ENCODE measurements at regions not wholly inside any gene's neighbourhood (a gene's known extent, or its start where the extent isn't known, plus 50 kb on each side); places are given as distances from the start of the nearest gene placed in this dataset.

GRCh38 chr10:2913474-2913873, 153.9 kb upstream of the PFKP start:
- Histone ChIP-seq H3K9ac (ENCODE audit: low read depth in 1 of 2, low read length in 2 of 2) (no peak overlapping the region), H3K36me3 (ENCODE audit: control insufficient read depth in 4 of 4, insufficient read depth in 3 of 4, low read depth in 1 of 4, low read length in 3 of 4) (no peaks in the 10 kb centered on the region), H3K4me1 (ENCODE audit: control insufficient read depth in 4 of 4, insufficient read depth in 4 of 4, low read length in 3 of 4) (no peaks in the 10 kb centered on the region), H3K9me3 (ENCODE audit: control insufficient read depth in 4 of 4, low read length in 3 of 4) (no peaks in the 10 kb centered on the region), H3K27me3 (ENCODE audit: control insufficient read depth in 4 of 4, insufficient read depth in 4 of 4, low read length in 3 of 4) (peaks cover 0 to 3% (median 0%) of the 10 kb centered on the region in 4 donors), H3K27ac (ENCODE audit: low read depth in 1 of 2, low read length in 2 of 2) (no peak overlapping the region), H3K4me3 (ENCODE audit: low read depth in 1 of 3, low read length in 3 of 3) (no peak overlapping the region)
- no peak for DNase-seq (ENCODE audit: low spot score)
- TF ChIP-seq REST (IDR thresholded peaks at IDR 0.05) (no peak), FOXA1 (IDR thresholded peaks at IDR 0.05) (no peak), ATF3 (IDR thresholded peaks at IDR 0.05) (no peak), SP1 (IDR thresholded peaks at IDR 0.05) (no peak), TAF1 (conservative IDR thresholded peaks at IDR 0.05) (no peak), JUND (IDR thresholded peaks at IDR 0.05) (no peak)
- WGBS = 51% methylated on average over 4 of the region's 4 CpGs

- Histone ChIP-seq H3K9ac (ENCODE audit: low read depth in 1 of 2, low read length in 2 of 2) (no peak overlapping the region), H3K36me3 (ENCODE audit: control insufficient read depth in 4 of 4, insufficient read depth in 3 of 4, low read depth in 1 of 4, low read length in 3 of 4) (no peaks in the 10 kb centered on the region), H3K4me1 (ENCODE audit: control insufficient read depth in 4 of 4, insufficient read depth in 4 of 4, low read length in 3 of 4) (no peaks in the 10 kb centered on the region), H3K9me3 (ENCODE audit: control insufficient read depth in 4 of 4, low read length in 3 of 4) (no peaks in the 10 kb centered on the region), H3K27ac (ENCODE audit: low read depth in 1 of 2, low read length in 2 of 2) (no peak overlapping the region), H3K4me3 (ENCODE audit: low read depth in 1 of 3, low read length in 3 of 3) (no peak overlapping the region), H3K27me3 (ENCODE audit: control insufficient read depth in 4 of 4, insufficient read depth in 4 of 4, low read length in 3 of 4) (peaks cover 0 to 3% (median 0%) of the 10 kb centered on the region in 4 donors)
- TF ChIP-seq YY1 (IDR thresholded peaks at IDR 0.05) (no peak), SP1 (IDR thresholded peaks at IDR 0.05) (no peak), ATF3 (IDR thresholded peaks at IDR 0.05) (no peak), RAD21 (IDR thresholded peaks at IDR 0.05) (no peak), ZBTB33 (IDR thresholded peaks at IDR 0.05) (no peak), GABPA (IDR thresholded peaks at IDR 0.05 in 1 of 2, conservative IDR thresholded peaks at IDR 0.05 in 1 of 2) (no peak), MAX (IDR thresholded peaks at IDR 0.05) (no peak)
- no peak for DNase-seq (ENCODE audit: low spot score)
- WGBS = 67% methylated on average over 3 of the region's 3 CpGs
These were observed 156.7 kb upstream of the PFKP start for GRCh38 chr10:2910656-2911055.

GRCh38 chr10:2909921-2910320, 157.4 kb upstream of the PFKP start:
- Histone ChIP-seq H3K27me3 (ENCODE audit: control insufficient read depth in 4 of 4, insufficient read depth in 4 of 4, low read length in 3 of 4) (peaks cover 0 to 3% (median 0%) of the 10 kb centered on the region in 4 donors), H3K4me1 (ENCODE audit: control insufficient read depth in 4 of 4, insufficient read depth in 4 of 4, low read length in 3 of 4) (no peaks in the 10 kb centered on the region), H3K36me3 (ENCODE audit: control insufficient read depth in 4 of 4, insufficient read depth in 3 of 4, low read depth in 1 of 4, low read length in 3 of 4) (no peaks in the 10 kb centered on the region), H3K27ac (ENCODE audit: low read depth in 1 of 2, low read length in 2 of 2) (no peak overlapping the region), H3K4me3 (ENCODE audit: low read depth in 1 of 3, low read length in 3 of 3) (no peak overlapping the region), H3K9ac (ENCODE audit: low read depth in 1 of 2, low read length in 2 of 2) (no peak overlapping the region), H3K9me3 (ENCODE audit: control insufficient read depth in 4 of 4, low read length in 3 of 4) (no peaks in the 10 kb centered on the region)
- 77% methylated on average over 5 of the region's 5 CpGs for WGBS
- TF ChIP-seq YY1 (IDR thresholded peaks at IDR 0.05) = no peak
- no peak for TF ChIP-seq FOXA2 (IDR thresholded peaks at IDR 0.05)
- no peak for TF ChIP-seq RAD21 (IDR thresholded peaks at IDR 0.05)
- TF ChIP-seq RXRA (IDR thresholded peaks at IDR 0.05) = no peak
- TF ChIP-seq HNF4G (IDR thresholded peaks at IDR 0.05) = no peak
- DNase-seq (ENCODE audit: low spot score) = no peak
